Mesodermal cell (in vitro differentiated cells): ENCODE measurements at regions not wholly inside any gene's neighbourhood (a gene's known extent, or its start where the extent isn't known, plus 50 kb on each side); places are given as distances from the start of the nearest gene placed in this dataset.

Source experiments
- H3K27ac ChIP-seq: 2 replicates; pipeline ENCODE4 v1.7.0; 2013; ENCODE audit warnings: mild to moderate bottlenecking, low read depth, low read length, moderate library complexity; ENCODE audit not compliant: severe bottlenecking
- H3K36me3 ChIP-seq: 2 replicates; pipeline ENCODE4 v1.7.1; 2013; ENCODE audit warnings: mild to moderate bottlenecking, low read length, moderate library complexity; ENCODE audit not compliant: control insufficient read depth, insufficient read depth
- H3K4me1 ChIP-seq: one replicate; pipeline ENCODE4 v1.7.1; 2013; ENCODE audit warnings: mild to moderate bottlenecking, low read length; ENCODE audit not compliant: insufficient read depth, control insufficient read depth, poor library complexity, severe bottlenecking
- H3K4me3 ChIP-seq: 2 replicates; pipeline ENCODE4 v1.7.0; 2013; ENCODE audit warnings: low read length, control low read depth, mild to moderate bottlenecking; ENCODE audit not compliant: insufficient read depth, poor library complexity, severe bottlenecking; ENCODE audit errors: extremely low read depth
- H3K9me3 ChIP-seq: 2 replicates; pipeline ENCODE4 v1.7.1; 2013; ENCODE audit warnings: mild to moderate bottlenecking, low read length, moderate library complexity; ENCODE audit not compliant: control insufficient read depth
- WGBS, 2 experiments: methylation state at CpG; one replicate each; pipeline ENCODE4 v1.1.5; 2013; ENCODE audit warnings: missing lambda C conversion rate in 2 of 2; ENCODE audit not compliant: insufficient coverage in 2 of 2; 5-methylcytosine and 5-hydroxymethylcytosine counted together

GRCh38 chr13:93169980-93170379 is 56.6 kb upstream of the GPC6 start:
- no peaks in the 10 kb centered on the region for H3K36me3 ChIP-seq
- H3K9me3 ChIP-seq: no peaks in the 10 kb centered on the region
- H3K4me1 ChIP-seq: no peaks in the 10 kb centered on the region
- peak overlapping the region; percentile 31 for H3K27ac ChIP-seq
- no peak overlapping the region for H3K4me3 ChIP-seq

- WGBS, 2 experiments: no CpG with 5 or more reads among the region's 1 CpG
Measured at GRCh38 chr13:93172109-93172508, 54.5 kb upstream of the GPC6 start.

GRCh38 chr13:93173654-93174053 is 53.0 kb upstream of the GPC6 start:
- Histone ChIP-seq H3K27ac (no peak overlapping the region), H3K4me1 (no peaks in the 10 kb centered on the region), H3K36me3 (no peaks in the 10 kb centered on the region), H3K4me3 (no peak overlapping the region), H3K9me3 (no peaks in the 10 kb centered on the region)
- no CpG with 5 or more reads among the region's 1 CpG for WGBS, 2 experiments

More at GRCh38 chr13:93172109-93172508, 54.5 kb upstream of the GPC6 start:
- Histone ChIP-seq H3K4me1 (no peaks in the 10 kb centered on the region), H3K9me3 (no peaks in the 10 kb centered on the region), H3K4me3 (no peak overlapping the region), H3K36me3 (no peaks in the 10 kb centered on the region), H3K27ac (no peak overlapping the region)

GRCh38 chr13:93174260-93174659 is 52.3 kb upstream of the GPC6 start:
- Histone ChIP-seq H3K27ac (no peak overlapping the region), H3K36me3 (no peaks in the 10 kb centered on the region), H3K9me3 (no peaks in the 10 kb centered on the region), H3K4me1 (no peaks in the 10 kb centered on the region), H3K4me3 (no peak overlapping the region)
- 100% methylated on average over 1 of the region's 3 CpGs; no CpG with 5 or more reads in 1 of the 2 experiments for WGBS, 2 experiments
